SK-N-MC (cell line): ENCODE measurements at regions not wholly inside any gene's neighbourhood (a gene's known extent, or its start where the extent isn't known, plus 50 kb on each side); places are given as distances from the start of the nearest gene placed in this dataset.

Source experiments
- EZH2 ChIP-seq: fragments of 200-600 bp; sonication (generic); IDR thresholded peaks from one replicate; pipeline ENCODE4 v1.6.1; 2017; ENCODE audit warnings: antibody characterized with exemption
- FOXP2 ChIP-seq: optimal IDR thresholded peaks from 2 replicates; pipeline ENCODE3; 2011; ENCODE audit warnings: mild to moderate bottlenecking, moderate library complexity; ENCODE audit not compliant: insufficient read depth; ENCODE audit errors: extremely low read length, control extremely low read depth
- POLR2AphosphoS5 ChIP-seq: IDR thresholded peaks from 2 replicates; pipeline ENCODE4 v1.6.1; 2012; ENCODE audit warnings: mild to moderate bottlenecking, low read depth, low read length, borderline replicate concordance

- no peak for TF ChIP-seq POLR2AphosphoS5
- no peak for TF ChIP-seq EZH2
- no peak for TF ChIP-seq FOXP2
These were observed 166.5 kb upstream of the GPC6 start for GRCh38 chr13:93060144-93060543.
